DOHH2 (cell line): ENCODE measurements at regions not wholly inside any gene's neighbourhood (a gene's known extent, or its start where the extent isn't known, plus 50 kb on each side); places are given as distances from the start of the nearest gene placed in this dataset.

Source experiments
- H3F3A ChIP-seq: fragments of 200-600 bp; sonication (generic), shearing (Covaris generic); 2 replicates; pipeline ENCODE4 v1.6.0; 2016; ENCODE audit warnings: antibody characterized with exemption, mild to moderate bottlenecking; ENCODE audit not compliant: control insufficient read depth, insufficient read depth
- H3K27ac ChIP-seq: fragments of 200-600 bp; sonication (generic); 2 replicates; pipeline ENCODE4 v1.5.1; 2014; ENCODE audit warnings: low read depth, mild to moderate bottlenecking, low read length, moderate library complexity
- H3K27me3 ChIP-seq: fragments of 200-600 bp; sonication (generic); 2 replicates; pipeline ENCODE4 v1.6.1; 2014; ENCODE audit warnings: mild to moderate bottlenecking, low read length, mixed read lengths; ENCODE audit not compliant: control insufficient read depth
- H3K36me3 ChIP-seq: fragments of 200-600 bp; sonication (generic); 2 replicates; pipeline ENCODE4 v1.6.1; 2014; ENCODE audit warnings: mild to moderate bottlenecking, low read length, moderate library complexity, mixed read lengths; ENCODE audit not compliant: control insufficient read depth
- H3K4me1 ChIP-seq: fragments of 200-600 bp; sonication (generic); 2 replicates; pipeline ENCODE4 v1.6.1; 2014; ENCODE audit warnings: mild to moderate bottlenecking, low read length, mixed read lengths; ENCODE audit not compliant: control insufficient read depth
- H3K4me2 ChIP-seq: fragments of 200-600 bp; sonication (generic); 2 replicates; pipeline ENCODE4 v1.6.0; 2014; ENCODE audit warnings: mild to moderate bottlenecking, low read length, moderate library complexity
- H3K4me3 ChIP-seq: fragments of 200-600 bp; sonication (generic); 2 replicates; pipeline ENCODE4 v1.5.1; 2014; ENCODE audit warnings: mild to moderate bottlenecking, low read length, mixed read lengths
- H3K79me2 ChIP-seq: fragments of 200-600 bp; sonication (generic); 2 replicates; pipeline ENCODE4 v1.6.1; 2014; ENCODE audit warnings: mild to moderate bottlenecking, low read length, mixed read lengths; ENCODE audit not compliant: control insufficient read depth
- H3K9me2 ChIP-seq: fragments of 200-600 bp; sonication (generic); replicated peaks from 2 replicates; pipeline ENCODE4 v1.6.1; 2014; ENCODE audit warnings: mild to moderate bottlenecking, low read length, mixed read lengths; ENCODE audit not compliant: control insufficient read depth
- H3K9me3 ChIP-seq: fragments of 200-600 bp; sonication (generic); 2 replicates; pipeline ENCODE4 v1.6.1; 2014; ENCODE audit warnings: antibody characterized with exemption, low read length, mixed read lengths; ENCODE audit not compliant: control insufficient read depth, insufficient read depth
- H4K20me1 ChIP-seq: fragments of 200-600 bp; sonication (generic); 2 replicates; pipeline ENCODE4 v1.6.0; 2014; ENCODE audit warnings: low read depth, mild to moderate bottlenecking, antibody characterized with exemption, low read length, moderate library complexity; ENCODE audit not compliant: control insufficient read depth, insufficient read depth
- CTCF ChIP-seq: fragments of 200-600 bp; sonication (generic); IDR thresholded peaks from one replicate; pipeline ENCODE4 v1.5.1; 2014; ENCODE audit warnings: antibody characterized with exemption, mild to moderate bottlenecking, low read depth, low read length; ENCODE audit not compliant: poor library complexity, severe bottlenecking
- EZH2phosphoT487 ChIP-seq: fragments of 200-600 bp; sonication (generic); IDR thresholded peaks from 2 replicates; pipeline ENCODE4 v1.6.1; 2017; ENCODE audit warnings: borderline replicate concordance, mild to moderate bottlenecking, antibody characterized with exemption, low read length, moderate library complexity, mixed read lengths

GRCh38 chr13:75931116-75931515, 295.0 kb downstream of the LMO7 start:
- no peaks in the 10 kb centered on the region for H4K20me1 ChIP-seq
- no peaks in the 10 kb centered on the region for H3K36me3 ChIP-seq
- H3K4me1 ChIP-seq = no peaks in the 10 kb centered on the region
- peaks cover 5% of the 10 kb centered on the region for H3K27me3 ChIP-seq
- no peak overlapping the region for H3K4me3 ChIP-seq
- no peak overlapping the region for H3K4me2 ChIP-seq
- no peak overlapping the region for H3K27ac ChIP-seq
- no peaks in the 10 kb centered on the region for H3K9me2 ChIP-seq
- H3F3A ChIP-seq = no peaks in the 10 kb centered on the region
- H3K79me2 ChIP-seq = no peaks in the 10 kb centered on the region
- H3K9me3 ChIP-seq = no peaks in the 10 kb centered on the region
- TF ChIP-seq CTCF = no peak
- TF ChIP-seq EZH2phosphoT487 = no peak

GRCh38 chr13:75929076-75929475, 292.9 kb downstream of the LMO7 start:
- H4K20me1 ChIP-seq = no peaks in the 10 kb centered on the region
- H3K4me3 ChIP-seq = no peak overlapping the region
- no peaks in the 10 kb centered on the region for H3K36me3 ChIP-seq
- no peaks in the 10 kb centered on the region for H3K4me1 ChIP-seq
- no peak for TF ChIP-seq CTCF
- no peak for TF ChIP-seq EZH2phosphoT487
- no peaks in the 10 kb centered on the region for H3F3A ChIP-seq
- H3K9me3 ChIP-seq = no peaks in the 10 kb centered on the region
- H3K9me2 ChIP-seq = no peaks in the 10 kb centered on the region
- H3K4me2 ChIP-seq = no peak overlapping the region
- no peaks in the 10 kb centered on the region for H3K79me2 ChIP-seq
- no peak overlapping the region for H3K27ac ChIP-seq
- peaks cover 5% of the 10 kb centered on the region for H3K27me3 ChIP-seq

GRCh38 chr13:75927183-75927669, 291.1 kb downstream of the LMO7 start:
- Histone ChIP-seq H3K79me2 (no peaks in the 10 kb centered on the region), H3K27me3 (peaks cover 2% of the 10 kb centered on the region), H4K20me1 (no peaks in the 10 kb centered on the region), H3K4me3 (no peak overlapping the region), H3K4me2 (no peak overlapping the region), H3K36me3 (no peaks in the 10 kb centered on the region), H3K9me3 (no peaks in the 10 kb centered on the region), H3F3A (no peaks in the 10 kb centered on the region), H3K9me2 (no peaks in the 10 kb centered on the region), H3K27ac (no peak overlapping the region), H3K4me1 (no peaks in the 10 kb centered on the region)
- TF ChIP-seq CTCF = no peak
- TF ChIP-seq EZH2phosphoT487 = no peak

- Histone ChIP-seq H3K4me1 (no peaks in the 10 kb centered on the region), H3K9me2 (no peaks in the 10 kb centered on the region), H3K4me3 (no peak overlapping the region), H4K20me1 (no peaks in the 10 kb centered on the region), H3K9me3 (no peaks in the 10 kb centered on the region), H3K79me2 (no peaks in the 10 kb centered on the region), H3F3A (no peaks in the 10 kb centered on the region), H3K4me2 (no peak overlapping the region), H3K27me3 (no peaks in the 10 kb centered on the region; the same call in 1 of the 2 replicates), H3K27ac (no peak overlapping the region), H3K36me3 (no peaks in the 10 kb centered on the region)
- TF ChIP-seq CTCF (no peak), EZH2phosphoT487 (no peak)
Measured at GRCh38 chr13:75920536-75920935, 284.4 kb downstream of the LMO7 start.
